Right hindlimb (tissue), 1 donor: ENCODE measurements at regions not wholly inside any gene's neighbourhood (a gene's known extent, or its start where the extent isn't known, plus 50 kb on each side); places are given as distances from the start of the nearest gene placed in this dataset.
"Not testable (repeated sequence)": the region's sequence is repeated elsewhere in the genome, so short reads cannot be mapped to it uniquely, and the experiment has no call there.

Experiments
- DNase-seq: peaks from one replicate; pipeline ENCODE4 v3.0.0-alpha.2; 2018

- DNase-seq = no peak
Measured at GRCh38 chr2:89797320-89798038, 1106.0 kb downstream of the RPIA start.

GRCh38 chr2:89801207-89801606 lies 1109.7 kb downstream of the RPIA start:
- not testable (repeated sequence) for DNase-seq

- DNase-seq = not testable (repeated sequence)
Measured at GRCh38 chr2:89806363-89806762, 1114.9 kb downstream of the RPIA start.

GRCh38 chr2:89811295-89811694 lies 1119.8 kb downstream of the RPIA start:
- DNase-seq = no peak

- DNase-seq = not testable (repeated sequence)
Measured at GRCh38 chr2:89811910-89812309, 1120.4 kb downstream of the RPIA start.

- not testable (repeated sequence) for DNase-seq
Measured at GRCh38 chr2:89814359-89814758, 1122.9 kb downstream of the RPIA start.

- no peak for DNase-seq
Measured at GRCh38 chr2:89818873-89819272, 1127.4 kb downstream of the RPIA start.

- DNase-seq = no peak
Measured at GRCh38 chr2:89819809-89820208, 1128.3 kb downstream of the RPIA start.

- DNase-seq = no peak
Measured at GRCh38 chr2:89820248-89820647, 1128.8 kb downstream of the RPIA start.

- DNase-seq = no peak
Measured at GRCh38 chr2:89821455-89821945, 1130.0 kb downstream of the RPIA start.

GRCh38 chr2:89822342-89822741 lies 1130.9 kb downstream of the RPIA start:
- DNase-seq = not testable (repeated sequence)

GRCh38 chr2:89823556-89823955 lies 1132.1 kb downstream of the RPIA start:
- DNase-seq = no peak

GRCh38 chr2:89825034-89825433 lies 1133.6 kb downstream of the RPIA start:
- no peak for DNase-seq

- not testable (repeated sequence) for DNase-seq
Measured at GRCh38 chr2:89826741-89827140, 1135.3 kb downstream of the RPIA start.

- DNase-seq = not testable (repeated sequence)
Measured at GRCh38 chr2:89827829-89828228, 1136.4 kb downstream of the RPIA start.

- DNase-seq = not testable (repeated sequence)
Measured at GRCh38 chr2:89828416-89828815, 1136.9 kb downstream of the RPIA start.

GRCh38 chr2:89828961-89829631 lies 1137.6 kb downstream of the RPIA start:
- not testable (repeated sequence) for DNase-seq

- DNase-seq = no peak
Measured at GRCh38 chr2:89829828-89830227, 1138.4 kb downstream of the RPIA start.

GRCh38 chr2:89830341-89831218 lies 1139.1 kb downstream of the RPIA start:
- not testable (repeated sequence) for DNase-seq

- no peak for DNase-seq
Measured at GRCh38 chr2:89831641-89832498, 1140.4 kb downstream of the RPIA start.

GRCh38 chr2:89833116-89833779 lies 1141.8 kb downstream of the RPIA start:
- no peak for DNase-seq

GRCh38 chr2:89833780-89834117 lies 1142.3 kb downstream of the RPIA start:
- DNase-seq = no peak
